HG03565 (cell line): ENCODE measurements at regions not wholly inside any gene's neighbourhood (a gene's known extent, or its start where the extent isn't known, plus 50 kb on each side); places are given as distances from the start of the nearest gene placed in this dataset.
"Not testable (repeated sequence)": the region's sequence is repeated elsewhere in the genome, so short reads cannot be mapped to it uniquely, and the experiment has no call there.

Experiments
- ATAC-seq: cut with Tn5 transposase; IDR thresholded peaks from one replicate; pipeline ENCODE4 v1.9.1; 2021; ENCODE audit warnings: mild to moderate bottlenecking, moderate library complexity; ENCODE audit not compliant: unreplicated experiment

DNA sequence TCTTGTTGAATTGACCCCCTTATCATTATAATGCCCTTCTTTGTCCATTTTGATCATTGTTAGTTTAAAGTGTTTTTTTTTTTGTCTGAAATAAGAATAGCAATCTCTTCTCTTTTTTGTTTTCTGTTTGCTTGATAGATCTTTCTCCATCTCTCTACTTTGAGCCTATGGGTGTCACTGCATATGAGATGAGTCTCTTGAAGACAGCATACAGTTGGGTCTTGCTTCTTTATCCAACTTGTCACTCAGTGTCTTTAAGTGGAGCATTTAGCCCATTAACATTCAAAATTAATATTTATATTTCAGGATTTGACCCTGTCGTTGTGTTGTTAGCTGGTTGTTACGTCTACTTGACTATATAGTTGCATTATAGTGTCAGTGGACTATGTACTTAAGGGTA lies 135.4 kb downstream of the HMHB1 start:
- no peak for ATAC-seq

- ATAC-seq: no peak
Measured at GRCh38 chr5:143952809-143953208, 140.8 kb downstream of the HMHB1 start.

- ATAC-seq: no peak
Measured at GRCh38 chr5:143953851-143954250, 141.9 kb downstream of the HMHB1 start.

DNA sequence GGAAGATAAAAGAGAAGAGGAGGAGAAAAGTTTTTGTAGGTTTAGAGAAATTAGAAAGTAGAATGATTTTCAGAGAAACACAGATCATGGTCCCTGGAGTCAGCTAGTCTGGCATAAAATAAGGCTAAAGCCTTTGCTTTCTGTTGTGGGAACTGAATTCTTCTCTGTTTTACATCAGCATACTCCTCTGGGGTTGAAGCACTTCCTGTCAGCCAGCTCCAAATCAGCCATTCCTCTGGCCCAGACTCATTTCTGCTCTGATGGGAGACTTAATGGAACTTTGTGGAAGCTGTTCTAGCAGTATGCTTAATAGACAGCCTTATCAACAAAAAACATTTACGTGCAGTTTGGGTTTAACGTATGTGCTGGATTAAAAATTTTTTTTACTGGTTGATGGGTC lies 143.2 kb downstream of the HMHB1 start:
- no peak for ATAC-seq

DNA sequence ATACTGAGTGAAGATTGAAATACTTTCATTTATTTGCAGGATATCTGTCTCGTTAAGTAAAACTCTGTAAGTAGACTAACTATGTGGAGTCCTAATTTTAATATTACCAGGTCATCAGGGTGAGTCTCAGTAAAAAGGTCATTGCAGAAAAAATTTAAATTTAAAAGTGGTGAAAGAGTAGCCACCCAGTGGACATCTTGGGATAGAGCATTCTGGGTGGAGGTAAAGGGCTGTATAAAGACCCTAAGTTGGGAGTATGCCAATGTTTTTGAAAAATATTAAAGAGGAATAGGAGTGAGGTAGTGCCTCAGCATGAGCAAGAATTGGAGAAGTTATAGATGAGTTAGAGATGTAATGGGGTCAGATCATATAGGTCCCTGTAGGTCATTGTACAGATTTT lies 145.5 kb downstream of the HMHB1 start:
- no peak for ATAC-seq

DNA sequence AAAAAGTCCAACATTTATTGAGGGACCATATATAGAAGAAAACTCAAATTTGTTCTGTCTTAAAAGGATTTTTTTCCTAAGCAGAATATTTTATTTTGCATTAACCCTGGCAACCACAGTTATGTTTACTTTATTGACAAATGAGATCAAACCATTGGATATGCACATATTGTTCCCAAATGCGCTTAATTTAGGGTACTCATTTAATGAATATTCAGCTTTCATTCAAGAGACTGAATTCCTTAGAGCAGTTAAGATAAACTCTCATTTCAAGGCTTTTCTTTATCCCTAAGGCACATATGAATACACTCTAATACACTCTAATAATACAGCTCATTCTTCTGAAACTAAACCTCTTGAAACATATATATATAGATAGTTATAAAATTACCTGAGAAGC lies 150.2 kb downstream of the HMHB1 start:
- no peak for ATAC-seq

GRCh38 chr5:143964919-143965318 lies 153.0 kb downstream of the HMHB1 start:
- ATAC-seq: no peak

DNA sequence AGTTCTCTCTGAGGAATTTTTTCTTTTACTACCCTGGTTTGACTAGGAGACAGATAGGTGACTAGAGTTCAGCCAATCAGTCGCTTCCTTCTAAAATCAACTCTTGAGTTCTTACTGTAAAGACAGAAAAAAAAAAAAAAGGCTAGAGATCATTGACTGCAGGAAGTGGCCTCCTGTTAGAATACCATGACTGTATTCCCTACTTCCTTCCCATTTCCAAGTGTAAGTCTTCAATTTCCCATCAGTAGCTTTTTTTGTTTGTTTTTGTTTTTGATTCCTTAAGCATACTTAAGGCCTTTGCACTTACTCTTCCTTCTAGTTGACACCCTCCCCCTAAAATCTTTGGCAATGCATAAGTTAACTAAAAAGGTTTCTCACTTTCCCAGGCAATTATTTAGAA lies 154.3 kb downstream of the HMHB1 start:
- no peak for ATAC-seq

DNA sequence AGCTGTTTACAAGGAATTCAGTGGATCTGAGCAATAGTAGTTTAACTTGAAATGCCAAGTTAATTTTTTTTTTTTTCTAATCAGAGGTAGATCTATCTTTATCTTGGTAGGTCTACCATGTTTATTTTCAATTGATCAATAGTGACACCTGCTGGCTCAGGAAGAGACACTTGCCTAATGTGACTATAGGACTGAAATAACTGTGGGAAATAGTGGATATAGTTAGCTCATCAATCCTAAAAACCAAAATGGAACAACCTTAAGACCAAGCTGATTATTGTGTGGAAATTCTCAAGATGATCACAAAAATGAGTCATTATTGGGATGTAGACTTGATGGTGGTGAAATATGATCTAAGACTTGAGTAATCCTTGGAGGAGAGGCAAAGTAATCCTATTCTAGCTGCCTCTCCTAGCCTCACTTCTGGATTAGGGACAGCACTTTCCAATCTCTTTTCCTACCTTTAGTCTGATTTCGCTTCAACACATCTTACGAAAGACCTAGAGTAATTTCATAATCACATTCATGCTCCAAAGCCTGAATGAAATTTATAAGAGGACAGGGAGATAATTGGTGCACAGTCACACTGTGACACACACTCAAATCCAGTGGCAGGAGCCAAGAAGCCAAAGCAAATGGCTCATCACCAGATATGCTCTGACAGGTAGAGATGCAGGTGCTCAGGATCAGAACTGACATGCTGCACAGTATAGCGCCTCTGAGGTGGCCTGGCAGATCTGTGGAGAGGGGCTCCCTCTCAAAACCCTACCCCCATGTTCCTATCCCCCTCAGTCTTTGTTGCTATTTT lies 156.3 kb downstream of the HMHB1 start:
- ATAC-seq: no peak

DNA sequence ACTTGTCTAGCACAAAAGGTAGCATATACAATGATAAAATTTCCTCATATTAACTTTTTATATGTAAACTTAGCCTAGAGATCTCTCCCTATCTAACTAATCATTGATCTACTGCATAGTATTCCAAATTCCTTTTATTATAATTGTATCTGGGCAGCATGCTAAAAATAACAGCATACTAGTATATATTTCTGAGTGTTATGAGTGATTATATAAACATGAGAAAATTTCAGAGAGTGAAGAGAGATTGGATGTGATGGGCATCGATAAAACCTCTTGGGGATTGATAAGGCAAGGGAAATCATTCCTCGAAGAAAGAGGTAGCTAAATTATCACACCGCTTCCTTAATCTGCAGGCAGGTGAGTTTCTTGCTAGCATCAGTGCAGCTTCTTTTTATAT lies 158.2 kb downstream of the HMHB1 start:
- ATAC-seq: no peak

DNA sequence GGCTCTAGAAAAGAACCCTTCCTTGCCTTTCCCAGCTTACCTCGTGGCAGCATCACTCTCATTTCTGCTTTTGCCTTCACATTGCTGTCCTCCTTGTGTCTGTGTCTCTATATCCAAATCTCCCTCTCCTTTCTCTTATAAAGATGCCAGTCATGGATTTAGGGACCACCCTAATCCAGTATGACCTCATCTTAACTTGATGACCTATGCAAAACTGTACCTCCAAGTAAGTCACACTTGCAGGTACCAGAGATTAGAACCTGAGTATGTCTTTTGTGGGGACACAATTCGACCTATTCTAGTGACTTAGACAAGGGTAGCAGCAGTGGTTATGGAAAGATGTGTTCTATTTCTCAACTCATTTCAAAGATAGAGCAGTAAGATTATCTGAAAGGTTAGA lies 160.1 kb downstream of the HMHB1 start:
- ATAC-seq: no peak

- no peak for ATAC-seq
Measured at GRCh38 chr5:143976055-143976454, 164.1 kb downstream of the HMHB1 start.

GRCh38 chr5:143977891-143978461 lies 166.0 kb downstream of the HMHB1 start:
- no peak for ATAC-seq

DNA sequence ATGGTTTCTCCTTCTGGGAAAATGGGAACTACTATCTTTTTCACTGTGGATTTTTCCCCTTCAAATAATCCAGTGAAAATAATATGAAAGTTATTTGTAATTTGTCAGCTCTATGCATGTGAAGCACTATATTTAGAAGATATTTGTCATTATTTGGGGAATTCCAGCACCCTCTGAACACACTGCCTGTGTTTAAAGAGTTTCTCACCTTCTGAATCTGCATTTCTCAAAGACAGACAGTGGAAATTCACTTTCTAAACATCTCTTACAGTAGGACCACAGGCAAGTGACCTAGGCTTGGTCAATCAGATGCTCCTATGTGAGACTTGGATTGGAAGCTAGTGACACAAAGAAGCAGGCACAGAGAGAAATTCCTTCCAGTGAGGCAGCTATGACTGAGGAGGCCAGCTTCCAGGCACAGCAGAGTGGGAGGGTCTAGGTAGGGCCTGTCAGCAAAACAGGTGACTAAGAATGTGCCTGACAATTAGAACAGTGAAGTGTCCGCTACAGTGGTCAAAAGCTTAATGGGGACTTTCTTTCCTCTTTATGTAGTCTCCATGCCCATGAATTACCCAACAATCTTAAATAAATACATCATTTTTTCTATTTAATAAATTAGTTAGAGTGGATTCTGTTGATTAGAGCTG lies 167.2 kb downstream of the HMHB1 start:
- peak; percentile 60 for ATAC-seq

DNA sequence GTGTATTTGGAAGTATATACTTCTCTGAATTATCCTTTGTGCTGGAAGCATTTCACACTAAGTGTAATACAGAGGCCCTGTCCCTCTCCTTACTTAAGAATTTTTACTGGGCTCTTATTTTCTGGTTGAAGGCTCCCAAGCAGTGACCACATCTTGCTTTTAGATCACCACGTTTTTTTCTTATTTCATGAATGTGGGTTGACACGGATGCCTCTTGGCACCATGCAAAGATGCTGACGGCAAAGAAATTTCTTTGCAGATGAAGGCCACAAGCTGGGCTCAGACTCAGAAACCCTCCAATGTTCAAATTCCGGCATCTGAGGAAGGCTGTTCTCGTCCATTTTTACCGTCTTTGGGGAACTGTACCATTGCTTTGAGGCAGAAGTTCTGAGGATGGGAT lies 168.5 kb downstream of the HMHB1 start:
- ATAC-seq: no peak

DNA sequence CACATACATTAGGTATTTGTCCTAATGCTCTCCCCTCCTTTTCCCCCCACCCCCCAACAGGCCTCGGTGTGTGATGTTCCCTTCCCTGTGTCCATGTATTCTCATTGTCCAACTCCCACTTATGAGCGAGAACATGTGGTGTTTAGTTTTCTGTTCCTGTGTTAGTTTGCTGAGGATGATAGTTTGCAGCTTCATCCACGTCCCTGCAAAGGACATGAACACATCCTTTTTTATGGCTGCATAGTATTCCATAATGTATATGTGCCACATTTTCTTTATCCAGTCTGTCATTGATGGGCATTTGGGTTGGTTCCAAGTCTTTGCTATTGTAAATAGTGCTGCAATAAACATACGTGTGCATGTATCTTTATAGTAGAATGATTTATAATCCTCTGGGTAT lies 171.0 kb downstream of the HMHB1 start:
- not testable (repeated sequence) for ATAC-seq

- ATAC-seq: no peak
Measured at GRCh38 chr5:143985832-143986515, 174.0 kb downstream of the HMHB1 start.

DNA sequence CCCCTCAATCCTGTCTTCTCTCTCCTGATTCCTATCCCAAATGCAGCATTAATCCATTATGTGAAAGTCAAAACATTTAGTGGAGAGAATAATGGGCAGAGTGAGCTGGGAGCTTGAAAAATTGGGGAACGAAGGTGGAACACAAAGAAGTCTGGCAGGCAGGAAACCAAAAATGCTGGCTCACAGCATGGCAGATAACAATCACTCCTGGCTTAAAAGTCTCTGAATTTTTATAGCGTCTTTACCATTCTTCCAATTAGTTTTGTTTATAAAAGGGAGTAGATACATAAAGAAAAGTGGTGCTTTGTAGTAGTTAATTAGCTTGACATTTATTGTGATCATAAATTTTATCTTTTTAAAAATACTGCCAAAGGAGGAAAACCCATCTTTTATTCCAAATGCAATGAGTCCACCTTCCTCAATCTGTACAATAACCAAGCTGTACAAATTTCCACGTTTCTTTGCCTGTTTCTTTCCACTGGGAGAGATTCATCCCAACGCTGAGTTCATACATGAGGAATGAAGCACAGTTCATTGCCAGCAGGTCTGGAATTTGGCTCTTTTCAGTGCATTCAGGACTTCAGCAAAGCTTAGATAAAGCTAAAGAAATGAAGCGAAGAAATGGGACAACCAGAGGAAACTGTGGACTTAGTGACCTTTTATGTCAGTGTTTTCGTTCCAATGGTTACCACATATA lies 174.7 kb downstream of the HMHB1 start:
- no peak for ATAC-seq

- no peak for ATAC-seq
Measured at GRCh38 chr5:143987264-143987663, 175.3 kb downstream of the HMHB1 start.

DNA sequence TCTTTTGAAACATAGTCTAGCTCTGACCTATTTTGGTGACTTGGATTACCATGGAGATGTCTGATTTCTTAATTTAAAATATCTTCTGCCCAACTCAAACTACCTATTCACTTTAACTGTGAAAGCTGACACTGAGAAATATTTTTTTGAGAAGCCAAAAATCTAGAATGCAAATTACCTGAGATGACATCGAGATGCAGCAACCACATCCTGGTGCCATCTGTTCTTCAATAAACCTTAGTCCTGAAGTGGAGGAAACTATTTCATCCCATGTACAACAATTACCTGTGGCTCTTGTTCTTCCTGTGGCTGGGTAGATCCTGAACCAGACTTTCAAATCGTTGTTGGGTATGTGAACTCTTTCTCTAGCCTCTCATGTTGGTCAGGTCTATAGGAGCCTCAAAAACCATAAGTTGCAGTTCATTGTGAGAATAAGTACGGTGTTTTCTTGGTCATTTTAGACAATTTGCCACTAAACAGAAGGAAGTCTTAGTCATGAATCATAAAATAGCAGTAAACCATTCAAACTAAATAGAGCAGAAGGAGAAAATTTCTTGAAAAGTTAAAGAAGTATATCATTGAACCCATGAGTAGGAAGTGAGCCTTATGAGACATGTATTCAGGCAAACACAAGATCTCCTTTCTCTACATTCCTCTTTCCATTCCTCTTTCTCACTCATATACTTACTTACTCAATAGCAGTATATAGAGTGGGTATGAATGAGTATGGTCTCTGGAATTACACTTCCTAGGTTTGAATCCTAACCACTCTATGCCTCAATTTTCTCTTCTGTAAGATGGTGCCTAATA lies 176.0 kb downstream of the HMHB1 start:
- ATAC-seq: no peak
